Stimulated activated CD4-positive, alpha-beta T cell treated with anti-CD3 and anti-CD28 coated beads, Interleukin-4, amount 100 ng/mL, for 24 hours (primary cell): ENCODE measurements at regions not wholly inside any gene's neighbourhood (a gene's known extent, or its start where the extent isn't known, plus 50 kb on each side); places are given as distances from the start of the nearest gene placed in this dataset.
"Not testable (repeated sequence)": the region's sequence is repeated elsewhere in the genome, so short reads cannot be mapped to it uniquely, and the experiment has no call there.

Source experiments
- DNase-seq: peaks from one replicate; pipeline ENCODE4 v3.0.0-alpha.2; 2020

DNA sequence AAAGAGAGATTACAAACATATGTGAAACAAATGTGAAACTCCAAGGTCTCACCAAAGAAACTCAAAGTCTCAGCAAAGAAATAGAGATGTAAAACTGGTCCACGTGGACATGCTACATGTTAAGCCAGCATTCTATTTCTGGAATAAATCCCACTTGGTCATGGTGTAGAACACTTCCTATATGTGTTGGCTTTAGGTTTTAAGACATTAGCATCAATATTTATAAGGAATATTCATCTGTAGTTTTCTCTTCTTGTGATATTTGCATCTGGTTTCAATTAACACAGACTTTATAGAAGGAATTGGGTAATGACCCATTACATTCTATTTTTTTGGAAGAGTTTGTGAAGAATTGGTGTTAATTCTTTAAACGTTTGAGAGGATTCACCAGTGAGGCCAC is 133.1 kb downstream of the COPS8 start:
- no peak for DNase-seq

DNA sequence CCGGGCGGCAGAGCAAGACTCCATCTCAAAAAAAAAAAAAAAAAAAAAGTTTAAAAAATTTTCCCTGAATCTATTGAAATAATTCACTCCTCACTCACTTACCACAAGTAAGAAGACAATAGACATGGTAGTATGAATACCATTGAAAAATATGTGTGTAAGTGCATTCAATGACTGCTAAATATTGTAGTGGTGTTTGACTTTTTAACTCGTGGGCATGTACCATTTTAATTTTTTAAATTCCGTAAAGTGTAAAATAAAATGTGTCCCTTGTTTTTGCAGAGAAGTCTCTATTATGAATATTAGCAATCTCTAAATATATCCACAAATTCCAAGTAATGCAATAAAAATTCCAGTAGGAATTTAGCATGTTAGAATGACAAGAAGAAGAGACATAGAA is 134.1 kb downstream of the COPS8 start:
- DNase-seq, result no peak

DNA sequence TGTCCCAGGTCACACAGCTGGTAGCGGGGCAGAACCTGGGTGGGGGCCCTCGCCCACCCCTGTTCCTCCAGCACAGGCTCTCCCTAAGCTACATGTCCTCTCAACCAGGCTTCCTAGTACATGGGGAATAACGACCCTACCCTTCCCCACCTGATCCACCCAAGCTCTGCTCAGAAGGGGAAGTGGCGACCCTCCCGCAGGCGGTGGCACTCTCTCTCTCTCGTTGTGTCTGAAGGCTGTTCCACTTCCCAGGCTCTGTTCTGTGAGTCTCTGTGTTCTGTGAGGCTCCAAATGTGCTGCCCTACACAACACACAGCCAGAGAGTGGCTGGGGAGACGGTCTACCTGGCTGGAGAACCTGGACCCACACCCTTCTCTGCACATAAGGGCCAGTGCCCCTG is 135.8 kb downstream of the COPS8 start:
- no peak for DNase-seq

DNA sequence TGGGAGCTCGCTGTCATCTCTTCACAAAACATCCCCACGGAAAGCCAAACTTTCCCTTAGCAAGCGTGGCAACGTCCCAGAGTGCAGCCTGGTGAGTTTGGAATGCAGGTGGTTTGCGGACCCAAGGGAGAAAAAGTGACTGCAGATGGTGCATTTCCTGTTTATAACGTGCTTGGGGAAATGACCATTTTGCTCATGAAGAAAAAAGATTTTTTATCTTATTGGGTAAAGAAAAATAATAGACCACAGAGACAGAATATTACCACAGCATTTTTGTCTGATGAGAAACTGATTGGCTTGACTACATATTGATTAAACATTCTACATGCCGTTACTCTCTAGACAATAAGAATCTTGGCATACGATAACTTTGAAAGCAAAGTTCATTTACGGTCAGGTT is 136.5 kb downstream of the COPS8 start:
- DNase-seq, result no peak

DNA sequence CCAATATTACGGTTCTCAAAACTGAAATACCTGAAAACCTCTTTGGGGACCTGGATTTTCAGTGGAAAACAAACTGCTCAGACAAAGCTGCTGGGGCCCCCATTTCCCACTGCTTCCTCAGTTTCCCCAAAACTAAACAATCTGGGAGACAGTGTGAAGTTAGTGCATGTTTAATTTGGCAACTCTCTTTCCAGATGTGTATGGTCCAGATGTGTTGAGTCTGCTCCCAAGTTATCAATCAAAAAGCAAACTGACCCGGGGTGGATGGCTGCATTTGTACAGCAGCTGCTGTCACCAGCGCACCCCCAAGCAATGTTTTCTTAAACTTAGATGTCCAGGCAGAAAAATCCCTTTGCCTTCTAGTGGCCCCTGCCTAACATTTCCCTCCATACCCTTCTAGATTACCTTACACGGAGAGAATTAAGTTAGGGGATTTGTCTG is 136.9 kb downstream of the COPS8 start:
- DNase-seq, result no peak

DNA sequence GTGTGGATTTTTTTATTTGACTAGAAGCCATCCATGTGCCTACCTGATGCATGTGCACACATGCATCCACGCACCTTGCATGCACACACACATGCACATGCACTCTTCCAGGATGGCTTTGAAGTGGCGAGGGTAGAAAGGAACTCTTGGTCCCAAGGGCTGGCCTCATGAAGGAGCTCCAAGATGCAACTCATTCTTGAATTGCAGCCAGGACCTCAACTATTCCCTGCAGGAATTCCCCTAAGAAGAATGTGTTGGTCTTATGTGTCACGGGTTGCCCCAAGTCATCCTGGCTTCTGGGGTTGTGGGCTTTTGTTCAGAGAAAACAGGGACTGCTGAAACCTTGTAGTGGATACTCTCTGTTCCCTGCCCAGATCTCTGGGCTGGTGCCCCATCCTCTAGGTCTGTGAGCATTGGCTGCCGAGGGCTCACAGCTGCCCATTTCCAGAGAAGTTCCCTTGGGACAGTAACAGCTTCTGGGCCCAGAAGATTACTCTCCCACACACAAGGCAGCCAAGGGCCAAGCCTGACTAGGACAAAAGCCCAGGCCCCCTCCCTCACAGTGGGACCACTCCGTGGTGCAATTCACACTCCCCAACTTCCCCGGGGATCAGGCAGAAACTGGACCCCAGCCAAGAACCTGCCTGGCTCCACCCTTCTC is 137.6 kb downstream of the COPS8 start:
- DNase-seq, result no peak

DNA sequence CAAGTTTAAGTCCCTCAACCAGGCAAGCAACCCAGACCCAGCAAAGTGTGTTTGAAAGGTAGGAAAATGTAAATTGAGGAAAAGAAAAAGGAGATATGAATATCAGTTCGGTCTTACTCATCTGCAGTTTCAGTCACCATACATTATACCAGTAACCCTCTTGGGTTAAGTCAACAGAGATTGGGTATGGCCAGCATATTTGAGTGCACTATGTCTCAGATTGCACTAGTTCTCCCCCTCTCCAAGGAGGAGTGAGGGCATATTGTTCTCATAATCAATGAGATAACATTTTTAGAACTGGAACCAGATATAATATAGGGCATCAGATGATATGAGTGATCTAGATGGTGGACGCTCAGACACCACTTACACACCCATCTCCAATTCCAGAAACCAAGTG is 141.5 kb downstream of the COPS8 start:
- no peak for DNase-seq

DNA sequence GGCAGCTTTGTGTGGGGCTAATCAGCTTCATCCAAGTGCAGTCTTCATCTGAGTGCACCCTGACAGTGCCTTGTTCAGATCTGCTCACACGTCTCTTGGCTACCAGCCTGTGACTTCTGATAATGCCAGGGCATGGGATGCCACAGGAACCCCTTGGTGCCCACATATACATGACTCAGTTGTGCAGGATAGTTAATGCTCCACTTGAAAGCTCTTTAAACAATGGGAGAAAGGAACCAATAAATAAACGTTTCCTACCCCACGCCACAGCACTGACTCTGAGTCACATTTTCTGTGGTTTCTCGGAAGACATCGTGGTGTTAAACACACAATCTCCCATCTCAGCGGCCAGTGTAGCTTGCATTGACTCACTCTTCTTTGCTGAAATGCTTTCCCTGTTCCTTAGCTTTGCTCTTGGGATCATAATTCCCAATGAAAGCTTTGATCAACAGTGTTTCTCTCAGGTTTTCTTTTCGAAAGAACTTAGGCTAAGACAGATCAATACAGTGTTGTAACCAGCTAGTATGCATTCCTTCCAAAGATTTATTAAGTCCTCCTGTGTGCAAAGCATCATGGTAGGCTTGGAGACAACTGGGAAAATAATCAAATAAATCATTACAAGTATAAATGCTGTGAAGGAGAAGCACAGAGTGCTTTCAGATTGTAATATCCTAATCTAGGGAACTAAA is 142.0 kb downstream of the COPS8 start:
- DNase-seq, result peak; percentile 13

DNA sequence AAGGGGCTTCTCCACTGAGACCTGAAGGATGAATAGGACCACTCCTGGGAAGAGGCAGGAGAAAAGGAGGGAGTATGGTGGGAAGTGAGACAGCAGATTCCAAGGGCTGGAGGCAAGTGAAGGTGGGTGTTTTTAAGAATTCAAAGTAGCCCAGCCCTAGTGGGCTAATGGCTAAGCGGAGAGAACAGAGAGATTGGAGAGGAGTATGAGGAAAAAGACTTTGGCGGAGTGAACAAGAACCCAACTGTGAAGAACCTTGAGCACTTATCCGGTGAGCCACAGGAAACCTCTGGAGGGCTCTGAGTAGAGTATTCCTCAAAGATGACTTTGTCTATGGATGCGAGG is 142.6 kb downstream of the COPS8 start:
- no peak for DNase-seq

DNA sequence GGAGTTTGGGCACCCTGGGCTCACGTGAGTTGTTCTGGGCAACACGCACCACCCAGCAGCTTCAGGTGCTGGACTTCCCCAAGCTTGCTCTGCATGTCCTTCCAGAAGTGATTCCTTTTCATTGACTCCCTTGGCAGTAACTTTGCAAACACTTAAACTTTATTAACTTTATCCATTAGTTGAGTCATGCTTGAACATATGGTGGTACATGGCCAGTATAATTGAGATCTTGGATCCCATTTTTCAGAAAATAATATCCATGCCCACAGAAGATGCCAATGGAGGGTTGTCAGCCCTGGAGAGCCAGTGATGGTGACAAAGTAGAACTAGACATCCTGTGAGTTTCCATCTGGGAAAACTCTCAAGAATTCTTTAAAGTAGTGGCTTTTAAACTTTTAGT is 144.2 kb downstream of the COPS8 start:
- DNase-seq, result no peak

DNA sequence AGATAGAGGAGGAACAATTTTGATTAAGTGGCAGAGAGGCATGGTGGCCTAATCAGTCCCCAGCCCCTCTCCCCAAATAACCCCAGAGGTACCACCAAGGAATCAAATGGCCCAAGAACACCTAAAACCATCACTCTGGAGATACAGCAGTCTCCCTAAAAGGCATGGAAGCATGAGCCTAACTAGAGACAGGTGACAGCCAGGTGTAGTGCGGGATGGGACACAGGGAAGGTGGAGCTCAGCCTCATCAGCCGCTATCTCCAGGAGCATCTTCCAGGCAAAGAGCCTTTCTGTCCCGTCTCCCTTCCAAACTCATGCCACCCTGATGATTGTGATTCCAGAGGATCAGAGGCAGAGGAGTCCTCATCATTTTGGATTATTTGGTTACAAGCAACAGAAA is 144.7 kb downstream of the COPS8 start:
- DNase-seq, result no peak

DNA sequence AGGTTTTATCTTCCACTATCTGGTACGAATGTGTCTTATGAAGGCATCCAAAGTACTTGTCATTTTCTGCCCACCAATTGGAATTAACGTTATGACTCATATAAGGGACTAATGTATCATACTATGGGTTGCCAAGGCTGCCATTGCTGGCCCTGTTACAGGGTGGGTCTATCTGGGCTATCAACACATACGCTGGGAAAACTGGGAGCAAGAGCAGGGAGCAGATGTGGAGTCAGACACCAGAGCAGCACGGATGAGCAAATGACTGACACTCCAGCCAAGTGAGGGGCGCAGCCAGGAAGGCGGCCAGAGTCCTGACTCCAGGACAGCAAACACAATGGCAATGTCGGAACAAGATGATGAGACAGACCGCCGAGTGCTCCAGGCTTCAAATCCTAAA is 145.9 kb downstream of the COPS8 start:
- no peak for DNase-seq

DNA sequence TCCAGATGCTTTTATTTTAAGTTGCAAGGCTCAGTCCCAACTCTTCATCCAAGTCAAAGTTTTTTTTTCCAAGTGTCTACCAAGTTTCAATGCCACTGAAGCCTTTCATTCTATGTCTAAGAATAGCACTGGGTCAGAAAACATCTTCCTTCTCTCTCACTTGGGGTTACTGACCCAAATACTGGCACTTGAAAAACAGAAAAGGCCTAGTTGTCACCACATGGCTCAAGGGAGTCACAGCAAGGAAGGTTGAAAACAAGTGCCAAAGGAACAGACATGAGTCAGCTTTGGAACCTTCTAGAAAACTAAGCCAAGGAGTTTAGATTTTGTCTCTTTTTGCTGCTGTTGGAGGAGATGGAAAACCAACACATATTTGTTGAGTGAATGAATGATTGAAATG is 146.5 kb downstream of the COPS8 start:
- no peak for DNase-seq

DNA sequence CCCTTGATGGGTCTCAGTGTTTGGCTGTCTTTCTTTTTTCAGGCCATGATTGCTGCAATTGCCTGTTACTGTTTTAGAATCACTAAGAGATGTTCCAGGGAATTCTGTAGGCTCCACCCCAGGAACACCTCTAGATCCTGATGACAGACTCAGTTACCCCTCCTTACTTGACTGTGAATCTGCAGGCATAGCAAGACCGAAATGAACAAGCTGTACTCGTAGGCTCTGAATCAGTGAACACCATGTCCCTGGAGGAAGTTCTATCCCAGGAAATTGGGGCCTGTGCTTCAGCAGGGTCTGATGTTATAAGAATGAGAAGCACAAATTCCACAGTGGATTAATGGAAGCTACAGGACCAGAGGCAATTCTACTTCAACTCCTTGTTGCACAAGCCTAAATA is 148.6 kb downstream of the COPS8 start:
- DNase-seq, result no peak

DNA sequence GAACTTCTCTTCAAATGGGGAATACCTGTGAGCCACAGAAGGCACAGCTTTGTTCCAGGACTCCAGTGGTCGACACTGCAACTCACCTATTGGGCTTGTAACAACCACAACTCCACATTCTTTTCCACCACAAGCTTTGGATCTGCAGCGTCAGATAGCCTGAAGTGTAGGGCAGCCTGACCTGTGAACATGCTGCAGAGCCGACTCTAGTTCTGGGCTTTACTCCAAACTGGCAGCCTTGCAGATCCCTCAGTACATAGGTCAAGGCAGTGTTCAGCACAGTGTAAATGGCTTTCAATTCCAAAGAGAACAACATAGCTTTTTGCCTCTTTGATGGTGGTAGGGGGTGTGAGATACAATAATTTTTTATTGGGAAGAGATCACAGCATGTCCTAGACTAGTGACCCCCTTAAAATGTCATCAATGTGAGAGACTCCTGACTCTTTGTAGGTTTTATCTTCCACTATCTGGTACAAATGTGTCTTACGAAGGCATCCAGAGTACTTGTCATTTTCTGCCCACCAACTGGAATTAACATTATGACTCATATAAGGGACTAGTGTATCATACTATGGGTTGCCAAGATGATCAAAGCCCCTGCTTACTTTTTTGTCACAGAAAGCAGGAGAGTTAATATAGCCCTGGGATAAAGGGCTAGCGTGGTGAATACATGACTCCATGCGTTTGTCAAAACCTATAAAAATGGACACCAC is 149.8 kb downstream of the COPS8 start:
- no peak for DNase-seq

DNA sequence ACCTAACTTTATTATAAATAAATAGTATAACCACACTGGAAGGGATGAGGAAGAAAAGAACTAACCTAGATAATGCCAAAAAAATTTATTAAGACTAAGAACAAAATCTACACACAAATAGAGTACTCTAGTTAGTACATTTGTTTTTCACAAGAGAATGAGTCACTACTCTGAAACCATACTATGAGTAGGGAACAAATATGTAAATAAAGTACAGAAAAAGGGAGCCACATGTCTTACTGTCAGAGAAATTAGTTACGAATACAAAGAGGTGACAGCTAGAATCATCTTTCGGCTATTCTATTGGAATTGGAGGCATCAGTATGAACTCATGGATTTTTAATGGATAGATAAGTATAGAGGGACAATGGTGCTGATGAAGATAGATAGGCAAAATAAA is 150.5 kb downstream of the COPS8 start:
- DNase-seq, result no peak

DNA sequence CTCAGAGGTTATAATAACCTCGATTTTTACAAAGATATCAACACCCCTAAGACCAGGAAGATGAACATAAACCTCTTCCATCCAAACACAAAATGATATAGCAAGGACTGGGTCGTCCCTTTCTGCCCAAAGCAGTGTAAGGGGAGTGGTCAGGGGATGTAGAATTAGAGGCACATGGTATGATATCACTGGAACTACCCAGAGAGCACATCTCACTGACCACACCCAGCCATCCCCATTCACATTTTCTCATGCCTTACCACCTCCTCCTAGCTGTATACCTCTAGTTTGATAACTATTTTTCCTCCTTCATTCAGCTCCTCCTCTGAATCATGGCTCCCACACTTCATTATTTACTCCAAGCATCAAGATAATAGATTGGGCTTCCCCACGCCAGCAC is 152.6 kb downstream of the COPS8 start:
- no peak for DNase-seq

DNA sequence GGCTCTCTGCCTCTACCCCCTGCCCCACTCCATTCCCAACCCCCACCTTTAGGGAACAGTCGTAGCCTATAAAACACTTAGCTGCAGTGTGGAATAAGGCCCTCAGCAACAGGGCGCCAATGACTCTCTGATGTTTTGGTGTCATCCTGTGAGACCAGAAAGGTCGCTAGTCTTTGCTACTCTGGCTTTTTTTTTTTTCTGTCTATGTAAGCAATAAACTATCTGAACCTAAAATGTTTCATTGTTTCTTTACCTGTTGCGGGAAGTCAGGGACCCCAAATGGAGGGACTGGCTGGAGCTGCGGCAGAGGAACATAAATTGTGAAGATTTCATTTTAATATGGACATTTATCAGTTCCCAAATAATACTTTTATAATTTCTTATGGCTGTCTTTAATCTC is 154.6 kb downstream of the COPS8 start:
- DNase-seq, result no peak

DNA sequence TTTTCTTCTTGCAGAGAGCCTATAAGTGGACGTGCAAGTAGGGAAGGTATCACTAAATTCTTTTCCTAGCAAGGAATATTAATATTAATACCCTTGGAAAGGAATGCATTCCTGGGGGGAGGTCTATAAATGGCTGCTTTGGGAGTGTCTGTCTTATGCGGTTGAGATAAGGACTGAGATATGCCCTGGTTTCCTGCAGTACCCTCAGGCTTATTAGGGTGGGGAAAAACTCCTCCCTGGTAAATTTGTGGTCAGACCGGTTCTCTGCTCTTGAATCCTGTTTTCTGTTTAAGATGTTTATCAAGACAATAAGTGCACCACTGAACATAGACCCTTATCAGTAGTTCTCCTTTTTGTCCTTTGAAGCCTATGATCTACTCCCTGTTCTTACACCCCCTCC is 155.2 kb downstream of the COPS8 start:
- DNase-seq, result not testable (repeated sequence)

DNA sequence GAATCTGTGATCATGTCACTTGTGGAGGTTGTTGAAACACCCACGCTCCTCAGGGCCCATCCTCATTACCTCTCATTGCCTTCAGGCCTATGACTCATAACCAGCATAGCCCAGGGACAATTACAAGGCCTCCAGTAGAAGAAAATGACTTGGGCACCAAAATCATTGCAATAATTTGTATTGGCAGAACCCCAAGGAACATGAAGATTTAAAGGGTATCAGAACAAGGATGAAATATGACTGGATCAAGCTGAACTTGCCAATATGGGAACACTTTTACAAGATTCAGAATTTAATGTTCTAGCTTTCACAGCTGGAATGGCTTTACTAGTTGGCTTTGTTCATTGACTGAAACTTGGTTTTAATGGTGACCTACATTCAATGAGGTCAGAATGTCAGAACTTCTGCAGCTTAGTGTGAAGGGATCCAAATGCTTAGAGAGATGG is 156.4 kb downstream of the COPS8 start:
- DNase-seq, result no peak

DNA sequence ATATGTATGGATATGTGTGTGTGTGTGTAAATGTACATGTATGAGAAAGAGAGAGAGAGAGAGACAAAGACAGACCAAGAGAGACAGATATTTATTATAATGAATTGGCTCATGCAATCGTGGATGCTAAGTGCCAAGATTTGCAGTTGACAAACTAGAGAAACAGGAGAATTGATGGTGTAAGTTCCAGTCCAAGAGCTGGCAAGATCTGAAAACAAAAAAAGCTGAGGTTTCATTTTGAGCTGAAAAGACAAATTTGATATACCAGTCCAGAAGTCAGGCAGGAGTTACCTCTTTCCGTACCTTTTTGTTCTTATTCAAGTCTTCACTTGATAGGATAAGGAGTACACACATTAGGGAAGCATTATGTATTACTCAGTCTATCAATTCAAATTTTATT is 157.8 kb downstream of the COPS8 start:
- no peak for DNase-seq

DNA sequence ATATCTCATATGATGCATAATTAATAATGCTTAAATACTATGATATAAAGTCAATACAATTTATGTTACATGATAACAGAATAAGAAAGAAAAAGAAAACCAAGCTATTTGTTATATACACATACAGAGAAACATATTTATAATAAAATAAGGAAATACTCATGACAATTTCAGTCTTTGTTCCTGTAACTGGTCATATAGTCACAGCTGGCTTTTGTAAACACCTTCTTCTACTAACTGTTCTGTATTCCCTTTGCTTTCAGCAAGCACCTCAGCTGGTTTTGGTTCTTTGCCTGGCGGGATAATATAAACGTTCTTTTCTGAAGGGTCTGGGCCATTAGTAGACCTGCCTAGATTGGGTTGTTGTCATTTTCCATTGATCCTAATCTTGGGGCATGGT is 158.5 kb downstream of the COPS8 start:
- no peak for DNase-seq

DNA sequence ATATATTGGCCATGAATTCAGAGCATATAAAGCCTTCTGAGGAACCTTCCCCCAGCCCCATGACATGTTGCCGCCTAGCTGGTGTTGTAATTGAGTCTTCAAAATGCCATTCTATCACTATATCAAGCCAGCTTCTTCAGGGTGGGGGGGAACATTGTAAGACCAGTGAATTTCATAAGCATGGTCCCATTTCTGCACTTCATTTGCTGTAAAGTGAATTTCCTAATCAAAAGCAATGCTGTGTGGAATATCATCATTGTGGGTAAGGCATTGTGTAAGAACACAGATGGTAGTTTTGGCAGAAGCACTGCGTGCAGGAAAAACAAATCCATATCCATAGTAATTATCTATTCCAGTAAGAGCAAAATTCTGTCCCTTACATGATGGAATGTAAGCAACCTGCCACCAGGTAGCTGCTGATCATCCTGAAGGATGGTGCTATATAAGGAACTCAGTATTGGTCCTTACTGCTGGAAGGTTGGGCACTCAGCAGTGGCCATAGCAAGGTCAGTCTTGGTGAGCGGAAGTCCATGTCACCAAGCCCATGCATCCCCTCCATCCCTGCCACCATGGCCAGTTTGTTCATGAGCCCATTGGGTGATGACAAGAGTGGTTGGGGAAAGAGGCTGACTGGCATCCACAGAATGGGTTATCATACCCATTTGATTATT is 159.4 kb downstream of the COPS8 start:
- no peak for DNase-seq

DNA sequence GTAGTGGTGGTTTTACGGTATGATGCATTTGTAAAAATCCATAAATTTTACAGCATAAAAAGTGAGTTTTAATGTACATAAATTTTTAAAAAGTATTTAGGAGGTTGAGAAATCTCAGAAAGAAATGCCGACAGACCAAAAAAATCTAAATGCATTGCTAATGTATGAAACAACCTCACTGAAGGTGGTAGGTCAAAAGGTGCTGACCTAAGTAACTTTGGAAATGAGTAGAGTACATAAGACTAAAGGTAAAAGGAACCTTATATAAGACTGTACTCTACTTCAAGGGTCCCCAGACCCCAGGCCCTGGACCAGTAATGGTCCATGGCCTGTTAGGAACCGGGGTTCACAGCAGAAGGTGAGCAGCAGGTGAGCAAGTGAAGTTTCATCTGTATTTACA is 163.4 kb downstream of the COL6A3 start:
- no peak for DNase-seq
